Keratinocyte (primary cell): ENCODE measurements at regions not wholly inside any gene's neighbourhood (a gene's known extent, or its start where the extent isn't known, plus 50 kb on each side); places are given as distances from the start of the nearest gene placed in this dataset.

ENCODE experiments used
- DNase-seq: peaks from one replicate; pipeline ENCODE4 v3.0.0-alpha.2; 2011; ENCODE audit warnings: low read depth, missing footprints, low spot score
- FAIRE-seq: peaks from 2 replicates; lab custom pipeline; 2011; peaks lifted over from hg19 to GRCh38; lab: Jason Lieb, UNC
- H2AFZ ChIP-seq: 2 replicates; pipeline ENCODE4 v1.6.0; 2012; ENCODE audit warnings: low read length, control low read depth, inconsistent platforms; ENCODE audit not compliant: control insufficient read depth
- H3K27ac ChIP-seq: 2 replicates; pipeline ENCODE4 v1.5.1; 2011; ENCODE audit warnings: low read length; ENCODE audit not compliant: control insufficient read depth, insufficient read depth
- H3K27me3 ChIP-seq: 3 replicates; pipeline ENCODE4 v1.6.0; 2011; ENCODE audit warnings: low read length; ENCODE audit not compliant: control insufficient read depth, insufficient read depth; ENCODE audit errors: extremely low read depth
- H3K36me3 ChIP-seq, 2 experiments: 2 replicates in 1 of 2; 3 replicates in 1 of 2; pipeline ENCODE4 v1.5.1; 2011; ENCODE audit warnings: low read length in 2 of 2, mild to moderate bottlenecking in 1 of 2; ENCODE audit not compliant: control insufficient read depth in 2 of 2, insufficient read depth in 2 of 2; ENCODE audit errors: extremely low read depth in 1 of 2
- H3K4me1 ChIP-seq: 3 replicates; pipeline ENCODE4 v1.5.1; 2011; ENCODE audit warnings: low read length; ENCODE audit not compliant: control insufficient read depth, insufficient read depth; ENCODE audit errors: extremely low read depth
- H3K4me2 ChIP-seq: 3 replicates; pipeline ENCODE4 v1.6.0; 2011; ENCODE audit warnings: low read depth, low read length; ENCODE audit not compliant: control insufficient read depth, insufficient read depth; ENCODE audit errors: extremely low read depth
- H3K4me3 ChIP-seq, 3 experiments: fragments of 200-600 bp in 1 of 3; sonication (generic) in 1 of 3; 2 replicates in 2 of 3; 3 replicates in 1 of 3; pipeline ENCODE4 v1.5.1; 2011 to 2016; ENCODE audit warnings: low read length in 3 of 3, mild to moderate bottlenecking in 3 of 3, control low read depth in 2 of 3, inconsistent platforms in 1 of 3, low read depth in 1 of 3, mixed read lengths in 1 of 3, mixed run types in 1 of 3, moderate library complexity in 1 of 3; ENCODE audit not compliant: control insufficient read depth in 2 of 3, insufficient read depth in 2 of 3; ENCODE audit errors: extremely low read depth in 1 of 3
- H3K79me2 ChIP-seq: 2 replicates; pipeline ENCODE4 v1.6.0; 2012; ENCODE audit warnings: low read length; ENCODE audit not compliant: control insufficient read depth, insufficient read depth
- H3K9ac ChIP-seq: 3 replicates; pipeline ENCODE4 v1.6.0; 2011; ENCODE audit warnings: low read length; ENCODE audit not compliant: control insufficient read depth, insufficient read depth; ENCODE audit errors: extremely low read depth
- H3K9me1 ChIP-seq: 3 replicates; pipeline ENCODE4 v1.6.0; 2011; ENCODE audit warnings: low read length; ENCODE audit not compliant: control insufficient read depth, insufficient read depth; ENCODE audit errors: extremely low read depth
- H3K9me3 ChIP-seq: 2 replicates; pipeline ENCODE4 v1.5.1; 2012; ENCODE audit warnings: low read depth, low read length; ENCODE audit not compliant: control insufficient read depth
- H4K20me1 ChIP-seq: 3 replicates; pipeline ENCODE4 v1.6.0; 2011; ENCODE audit warnings: low read length; ENCODE audit not compliant: control insufficient read depth, insufficient read depth; ENCODE audit errors: extremely low read depth
- EZH2 ChIP-seq: IDR thresholded peaks from one replicate; pipeline ENCODE4 v1.6.1; 2012; ENCODE audit warnings: inconsistent platforms, mild to moderate bottlenecking, low read length, moderate library complexity
- dilution Hi-C: fragments of 300-500 bp; cut with MboI; formaldehyde crosslinking; loops from one replicate; pipeline ENCODE4 v1.7.0; 2020; ENCODE audit warnings: low sequenced_read_pairs; ENCODE audit not compliant: extremely low pct_ligation_motif_present
- TF ChIP-seq, protein P1 (sequence below), 3 experiments: IDR thresholded peaks in 1 of 3; conservative IDR thresholded peaks in 1 of 3; optimal IDR thresholded peaks in 1 of 3; 2 replicates in 2 of 3; 3 replicates in 1 of 3; pipeline versions ENCODE3 to v1.5.1; 2011; ENCODE audit warnings: low read length in 3 of 3, mild to moderate bottlenecking in 3 of 3, moderate library complexity in 2 of 3, control low read depth in 1 of 3, inconsistent platforms in 1 of 3; ENCODE audit not compliant: insufficient read depth in 2 of 3; ENCODE audit errors: extremely low read depth in 1 of 3

DNA sequence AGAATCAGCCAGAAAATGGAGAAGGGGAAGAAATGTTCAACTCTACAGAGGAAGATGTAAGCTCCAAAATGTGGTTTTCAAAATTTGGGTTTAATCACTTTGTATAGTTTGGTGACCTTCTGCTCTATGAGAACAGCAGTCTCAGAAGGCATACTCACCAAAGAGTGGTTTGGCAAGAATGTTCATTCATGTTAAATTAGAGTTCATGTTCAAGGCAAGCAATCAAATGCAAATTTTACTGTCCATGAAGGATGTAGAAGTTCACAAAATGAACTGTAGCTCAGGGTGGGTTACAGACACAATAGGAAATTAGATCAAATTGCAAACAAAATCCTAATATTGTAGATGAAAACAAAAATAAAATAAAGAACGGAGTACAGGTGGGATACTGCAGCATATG is 606.7 kb upstream of the PCDH20 start:
- no peak overlapping the region for H3K9ac ChIP-seq
- H3K79me2 ChIP-seq = no peaks in the 10 kb centered on the region
- TF ChIP-seq EZH2 = no peak
- TF ChIP-seq, protein P1, sequence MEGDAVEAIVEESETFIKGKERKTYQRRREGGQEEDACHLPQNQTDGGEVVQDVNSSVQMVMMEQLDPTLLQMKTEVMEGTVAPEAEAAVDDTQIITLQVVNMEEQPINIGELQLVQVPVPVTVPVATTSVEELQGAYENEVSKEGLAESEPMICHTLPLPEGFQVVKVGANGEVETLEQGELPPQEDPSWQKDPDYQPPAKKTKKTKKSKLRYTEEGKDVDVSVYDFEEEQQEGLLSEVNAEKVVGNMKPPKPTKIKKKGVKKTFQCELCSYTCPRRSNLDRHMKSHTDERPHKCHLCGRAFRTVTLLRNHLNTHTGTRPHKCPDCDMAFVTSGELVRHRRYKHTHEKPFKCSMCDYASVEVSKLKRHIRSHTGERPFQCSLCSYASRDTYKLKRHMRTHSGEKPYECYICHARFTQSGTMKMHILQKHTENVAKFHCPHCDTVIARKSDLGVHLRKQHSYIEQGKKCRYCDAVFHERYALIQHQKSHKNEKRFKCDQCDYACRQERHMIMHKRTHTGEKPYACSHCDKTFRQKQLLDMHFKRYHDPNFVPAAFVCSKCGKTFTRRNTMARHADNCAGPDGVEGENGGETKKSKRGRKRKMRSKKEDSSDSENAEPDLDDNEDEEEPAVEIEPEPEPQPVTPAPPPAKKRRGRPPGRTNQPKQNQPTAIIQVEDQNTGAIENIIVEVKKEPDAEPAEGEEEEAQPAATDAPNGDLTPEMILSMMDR (optimal IDR thresholded peaks at IDR 0.05 in 1 of 3, IDR thresholded peaks at IDR 0.05 in 1 of 3, conservative IDR thresholded peaks at IDR 0.05 in 1 of 3; ENCODE audit: extremely low read depth in 1 of 3, insufficient read depth in 2 of 3, low read length in 3 of 3) = no peak
- H4K20me1 ChIP-seq = no peaks in the 10 kb centered on the region
- no peak overlapping the region for H3K27ac ChIP-seq
- H3K4me1 ChIP-seq = no peaks in the 10 kb centered on the region
- no peaks in the 10 kb centered on the region for H3K9me3 ChIP-seq
- no peak for FAIRE-seq
- no peak for DNase-seq
- no peaks in the 10 kb centered on the region for H3K36me3 ChIP-seq
- no peaks in the 10 kb centered on the region for H3K9me1 ChIP-seq
- no peaks in the 10 kb centered on the region for H3K27me3 ChIP-seq
- H3K4me3 ChIP-seq = no peak overlapping the region
- H2AFZ ChIP-seq = no peak overlapping the region
- dilution Hi-C loops = no loop called here
- no peak overlapping the region for H3K4me2 ChIP-seq

DNA sequence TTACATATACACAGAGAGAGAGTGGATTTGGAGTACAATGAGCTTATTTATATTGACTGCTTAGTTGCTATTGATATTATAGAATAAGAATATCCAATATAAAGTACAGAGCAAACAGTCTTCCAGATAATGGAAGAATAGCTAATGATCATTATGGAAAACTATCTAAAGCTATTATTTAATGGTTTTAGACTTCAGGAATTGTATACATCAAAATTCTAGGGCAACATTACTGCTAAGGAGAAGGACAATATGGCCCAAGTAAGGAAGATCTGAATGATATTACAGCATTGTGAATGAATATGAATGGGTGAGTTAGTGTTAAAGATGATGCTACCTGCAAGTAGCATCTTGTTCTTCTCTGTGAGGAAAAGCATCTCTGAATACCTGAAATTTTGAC is 604.2 kb upstream of the PCDH20 start:
- DNase-seq = no peak
- H3K36me3 ChIP-seq = no peaks in the 10 kb centered on the region
- dilution Hi-C loops = no loop called here
- H3K9ac ChIP-seq = no peak overlapping the region
- H3K9me1 ChIP-seq = no peaks in the 10 kb centered on the region
- TF ChIP-seq, protein P1 (optimal IDR thresholded peaks at IDR 0.05 in 1 of 3, IDR thresholded peaks at IDR 0.05 in 1 of 3, conservative IDR thresholded peaks at IDR 0.05 in 1 of 3; ENCODE audit: extremely low read depth in 1 of 3, insufficient read depth in 2 of 3, low read length in 3 of 3) = no peak
- no peak for TF ChIP-seq EZH2
- no peaks in the 10 kb centered on the region for H3K4me1 ChIP-seq
- H3K27ac ChIP-seq = no peak overlapping the region
- FAIRE-seq = no peak
- no peaks in the 10 kb centered on the region for H3K79me2 ChIP-seq
- no peaks in the 10 kb centered on the region for H3K27me3 ChIP-seq
- H3K9me3 ChIP-seq = no peaks in the 10 kb centered on the region
- H4K20me1 ChIP-seq = no peaks in the 10 kb centered on the region
- H2AFZ ChIP-seq = no peak overlapping the region
- no peak overlapping the region for H3K4me2 ChIP-seq
- H3K4me3 ChIP-seq = no peak overlapping the region
